NCI-H82 (cell line): ENCODE measurements at regions not wholly inside any gene's neighbourhood (a gene's known extent, or its start where the extent isn't known, plus 50 kb on each side); places are given as distances from the start of the nearest gene placed in this dataset.
"Not testable (repeated sequence)": the region's sequence is repeated elsewhere in the genome, so short reads cannot be mapped to it uniquely, and the experiment has no call there.

Experiments used
- DNase-seq: peaks from one replicate; lab custom pipeline; 2025; lab: John Stamatoyannopoulos, UW

DNA sequence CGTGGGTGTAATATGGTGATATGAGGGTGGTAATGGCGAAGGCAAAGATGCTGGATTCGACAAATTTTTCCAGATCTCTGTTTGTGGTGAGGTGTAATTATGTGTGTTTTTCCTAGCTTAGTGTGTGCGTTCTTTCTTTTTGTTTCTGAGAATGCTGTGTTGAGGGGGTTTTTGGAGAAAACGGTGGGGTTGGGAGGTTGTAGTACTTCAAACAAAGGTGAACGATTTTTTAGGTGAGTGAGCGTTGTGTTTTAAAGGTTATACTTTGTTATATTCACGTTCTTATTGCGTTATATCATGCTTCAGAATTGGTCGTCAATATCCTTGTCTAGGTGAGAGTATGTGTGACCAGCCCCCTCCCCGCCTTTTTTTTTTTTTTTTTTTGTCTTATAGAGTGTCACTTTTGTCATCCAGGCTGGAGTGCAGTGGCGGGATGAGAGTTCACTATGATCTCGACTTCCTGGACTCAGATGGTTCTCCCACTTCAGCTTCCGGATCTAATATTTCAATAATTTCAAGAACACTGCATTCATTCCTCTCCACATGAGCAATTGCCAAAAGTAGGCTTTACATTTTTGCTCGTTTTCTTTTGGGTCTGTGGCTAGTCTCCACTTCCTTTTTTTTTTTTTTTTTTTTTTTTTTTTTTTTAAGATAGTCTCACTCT lies 82.2 kb upstream of the RNU2-1 start:
- no peak for DNase-seq

DNA sequence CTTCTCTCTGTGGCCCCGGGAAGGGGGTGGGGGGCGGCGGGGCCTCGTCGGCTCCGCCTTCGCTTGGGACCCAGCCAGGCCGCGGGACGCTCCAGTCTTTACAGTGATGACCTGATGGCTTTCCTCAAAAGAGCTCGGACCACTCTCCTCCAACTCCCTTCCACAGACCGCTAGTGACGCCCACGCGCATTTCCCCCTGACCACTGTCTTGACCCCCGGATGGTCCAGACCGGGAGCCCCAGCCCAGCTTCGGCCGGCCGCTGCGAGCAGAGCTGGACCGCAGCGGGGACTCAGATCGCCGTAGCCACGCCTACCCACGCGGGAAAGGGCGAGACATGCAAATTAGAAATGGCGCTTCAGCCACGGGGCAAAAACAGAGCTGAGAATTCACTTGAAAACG lies 81.6 kb upstream of the RNU2-1 start:
- no peak for DNase-seq

DNA sequence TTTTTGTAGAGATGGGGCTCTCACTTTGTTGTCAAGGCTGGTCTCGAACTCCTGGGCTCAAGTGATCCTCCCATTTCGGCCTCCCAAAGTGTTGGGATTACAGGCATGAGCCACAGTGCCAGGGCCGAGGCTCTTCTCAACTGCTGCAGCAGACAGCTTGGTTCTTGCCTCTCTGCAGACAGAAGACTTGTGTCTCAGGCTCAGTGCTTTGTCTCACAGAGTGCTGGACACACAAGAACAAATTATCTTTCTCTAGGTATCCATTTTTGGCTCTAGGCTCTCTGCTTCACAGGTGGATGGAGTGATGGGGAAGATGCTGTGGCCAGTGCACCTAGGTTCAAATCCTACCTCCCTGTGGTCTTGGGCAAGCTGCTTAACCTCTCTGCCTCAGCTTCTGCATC lies 80.8 kb upstream of the RNU2-1 start:
- DNase-seq, result no peak

DNA sequence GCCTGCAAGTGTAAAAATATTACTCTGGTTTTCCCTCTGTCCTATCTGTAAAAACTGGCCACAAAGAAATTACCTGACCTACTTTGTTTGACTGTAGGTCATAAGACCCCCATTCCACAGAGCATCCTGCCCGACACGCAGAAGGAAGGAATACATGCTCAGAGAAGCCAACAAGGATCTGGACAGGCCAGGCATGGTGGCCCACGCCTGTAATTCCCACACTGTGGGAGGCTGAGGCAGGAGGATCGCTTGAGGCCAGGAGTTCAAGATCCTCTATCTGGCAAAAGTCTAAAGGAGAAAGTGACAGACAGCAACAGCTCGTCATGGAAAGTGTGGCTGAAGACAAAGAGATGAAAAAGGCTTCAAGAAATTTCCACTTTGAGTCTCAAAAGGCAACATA lies 78.2 kb upstream of the RNU2-1 start:
- DNase-seq, result no peak

DNA sequence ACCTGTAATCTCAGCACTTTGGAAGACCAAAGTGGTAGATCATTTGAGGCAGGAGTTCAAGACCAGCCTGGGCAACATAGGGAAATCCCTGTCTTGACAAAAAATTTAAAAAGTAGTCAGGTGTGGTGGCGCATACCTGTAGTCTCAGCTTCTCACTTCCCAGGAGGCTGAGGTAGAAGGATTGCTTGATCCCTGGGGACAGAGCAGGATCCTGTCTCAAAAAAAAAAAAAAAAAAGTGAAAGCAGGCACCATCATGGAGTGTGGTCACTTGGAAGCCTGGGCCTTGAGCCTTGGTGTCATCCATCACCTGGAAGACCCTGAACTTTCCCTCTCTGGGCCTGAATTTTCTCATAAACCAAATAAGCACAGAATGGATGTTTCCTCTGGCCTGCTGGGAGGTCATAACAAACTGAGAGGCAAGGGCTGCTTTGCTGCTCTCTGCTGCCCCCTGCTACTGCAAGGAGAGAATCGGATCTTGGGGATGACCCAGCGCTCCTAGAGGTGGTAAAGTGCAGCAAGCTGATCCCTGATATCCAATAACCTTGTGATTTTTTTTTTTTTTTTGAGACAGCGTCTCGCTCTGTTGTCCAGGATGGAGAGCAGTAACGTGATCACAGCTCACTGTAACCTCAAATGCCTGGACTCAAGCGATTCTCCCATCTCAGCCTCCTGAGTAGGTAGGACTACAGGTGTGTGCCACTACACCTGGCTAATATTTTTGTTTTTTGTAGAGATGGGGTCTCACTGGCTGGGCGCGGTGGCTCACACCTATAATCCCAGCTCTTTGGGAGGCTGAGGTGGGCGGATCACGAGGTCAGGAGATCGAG lies 75.9 kb upstream of the RNU2-1 start:
- no peak for DNase-seq

DNA sequence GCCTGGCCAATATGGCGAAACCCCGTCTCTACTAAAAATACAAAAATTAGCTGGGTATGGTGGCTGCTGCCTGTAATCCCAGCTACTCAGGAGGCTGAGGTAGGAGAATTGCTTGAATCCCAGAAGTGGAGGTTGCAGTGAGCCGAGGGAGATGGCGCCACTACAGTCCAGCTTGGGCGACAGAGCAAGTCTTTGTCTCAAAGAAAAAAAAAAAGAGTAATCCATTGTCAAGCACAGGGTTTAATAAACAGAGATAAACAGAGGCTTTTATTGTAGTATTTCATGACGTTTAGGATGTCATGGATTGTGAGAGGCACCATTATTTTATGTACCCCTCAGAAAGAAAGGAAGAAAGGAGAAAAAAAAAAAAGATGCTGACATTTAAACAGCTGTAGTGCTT lies 75.2 kb upstream of the RNU2-1 start:
- no peak for DNase-seq

DNA sequence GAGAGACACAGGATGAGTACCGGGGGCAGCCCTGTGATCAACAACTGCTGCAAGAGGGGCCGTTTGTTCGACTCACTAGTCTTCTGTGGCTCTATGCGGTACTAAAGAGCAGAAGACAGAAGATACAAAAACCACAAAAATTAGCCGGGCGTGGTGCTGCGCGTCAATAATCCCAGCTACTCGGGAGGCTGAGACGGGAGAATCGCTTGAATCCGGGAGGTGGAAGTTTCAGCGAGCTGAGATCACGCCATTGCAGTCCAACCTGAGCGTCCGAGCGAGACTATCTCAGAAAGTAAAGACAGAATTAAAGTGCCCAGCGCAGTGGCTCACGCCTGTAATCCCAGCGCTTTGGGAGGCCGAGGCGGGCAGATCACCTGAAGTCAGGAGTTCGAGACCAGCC lies 71.0 kb upstream of the RNU2-1 start:
- DNase-seq, result not testable (repeated sequence)

DNA sequence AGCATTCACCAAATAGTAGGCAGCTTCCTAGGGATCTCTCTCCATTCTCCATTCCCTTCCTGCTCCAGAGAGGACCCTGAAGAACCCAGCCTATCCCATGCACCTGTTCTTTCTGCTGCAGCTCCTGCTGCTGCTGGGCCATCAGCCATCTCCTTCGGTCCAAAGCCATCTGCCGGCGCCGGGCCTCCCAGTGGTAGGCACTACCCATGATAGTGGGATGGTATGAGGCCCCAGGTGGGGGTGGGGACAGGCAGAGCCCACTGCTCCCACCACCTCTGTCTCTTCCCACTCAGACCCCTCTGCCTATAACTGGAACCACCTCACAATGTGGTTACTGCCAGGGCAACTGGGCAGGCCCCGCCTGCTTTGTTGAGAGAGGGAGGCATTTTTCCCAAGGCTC lies 69.3 kb upstream of the RNU2-1 start:
- not testable (repeated sequence) for DNase-seq

DNA sequence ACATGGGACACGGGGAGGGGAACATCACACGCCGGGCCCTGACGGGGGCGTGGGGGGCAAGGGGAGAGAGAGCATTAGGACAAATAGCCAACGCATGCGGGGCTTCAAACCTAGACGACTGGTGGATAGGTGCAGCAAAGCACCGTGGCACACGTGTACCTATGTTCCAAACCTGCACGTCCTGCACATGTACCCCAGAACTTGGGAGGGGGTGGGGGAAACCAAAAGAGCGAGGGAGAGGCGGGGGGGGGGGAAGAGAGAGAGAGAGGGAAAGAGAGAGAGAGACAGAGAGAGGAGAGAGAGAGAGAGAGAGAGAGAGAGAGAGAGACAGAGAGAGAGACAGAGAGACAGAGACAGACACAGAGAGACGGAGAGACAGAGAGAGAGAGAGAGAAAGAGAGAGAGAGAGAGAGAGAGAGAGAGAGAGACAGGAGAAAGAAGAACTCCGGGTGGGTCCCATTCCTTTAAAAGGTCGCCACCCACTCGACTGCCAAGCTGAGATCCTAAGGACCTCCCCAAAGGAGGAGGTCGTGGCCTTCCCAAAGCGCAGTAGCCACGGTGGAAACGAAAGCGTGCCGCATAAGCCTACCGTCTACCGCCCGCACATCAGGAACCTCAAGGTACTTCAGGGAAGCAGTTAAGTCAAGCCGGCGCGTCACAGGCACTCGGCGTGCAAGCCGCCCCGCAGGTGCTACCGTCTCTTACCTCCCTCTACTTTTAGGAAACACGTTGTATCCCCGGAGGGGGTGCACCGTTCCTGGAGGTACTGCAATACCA lies 65.7 kb upstream of the RNU2-1 start:
- DNase-seq, result not testable (repeated sequence)

DNA sequence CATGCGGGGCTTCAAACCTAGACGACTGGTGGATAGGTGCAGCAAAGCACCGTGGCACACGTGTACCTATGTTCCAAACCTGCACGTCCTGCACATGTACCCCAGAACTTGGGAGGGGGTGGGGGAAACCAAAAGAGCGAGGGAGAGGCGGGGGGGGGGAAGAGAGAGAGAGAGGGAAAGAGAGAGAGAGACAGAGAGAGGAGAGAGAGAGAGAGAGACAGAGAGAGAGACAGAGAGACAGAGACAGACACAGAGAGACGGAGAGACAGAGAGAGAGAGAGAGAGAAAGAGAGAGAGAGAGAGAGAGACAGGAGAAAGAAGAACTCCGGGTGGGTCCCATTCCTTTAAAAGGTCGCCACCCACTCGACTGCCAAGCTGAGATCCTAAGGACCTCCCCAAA lies 55.9 kb upstream of the RNU2-1 start:
- not testable (repeated sequence) for DNase-seq

DNA sequence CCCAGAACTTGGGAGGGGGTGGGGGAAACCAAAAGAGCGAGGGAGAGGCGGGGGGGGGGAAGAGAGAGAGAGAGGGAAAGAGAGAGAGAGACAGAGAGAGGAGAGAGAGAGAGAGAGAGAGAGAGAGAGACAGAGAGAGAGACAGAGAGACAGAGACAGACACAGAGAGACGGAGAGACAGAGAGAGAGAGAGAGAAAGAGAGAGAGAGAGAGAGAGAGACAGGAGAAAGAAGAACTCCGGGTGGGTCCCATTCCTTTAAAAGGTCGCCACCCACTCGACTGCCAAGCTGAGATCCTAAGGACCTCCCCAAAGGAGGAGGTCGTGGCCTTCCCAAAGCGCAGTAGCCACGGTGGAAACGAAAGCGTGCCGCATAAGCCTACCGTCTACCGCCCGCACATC lies 49.8 kb upstream of the RNU2-1 start:
- DNase-seq, result not testable (repeated sequence)
